ENCODE measurements at regions not wholly inside any gene's neighbourhood (a gene's known extent, or its start where the extent isn't known, plus 50 kb on each side); places are given as distances from the start of the nearest gene placed in this dataset.

DNA sequence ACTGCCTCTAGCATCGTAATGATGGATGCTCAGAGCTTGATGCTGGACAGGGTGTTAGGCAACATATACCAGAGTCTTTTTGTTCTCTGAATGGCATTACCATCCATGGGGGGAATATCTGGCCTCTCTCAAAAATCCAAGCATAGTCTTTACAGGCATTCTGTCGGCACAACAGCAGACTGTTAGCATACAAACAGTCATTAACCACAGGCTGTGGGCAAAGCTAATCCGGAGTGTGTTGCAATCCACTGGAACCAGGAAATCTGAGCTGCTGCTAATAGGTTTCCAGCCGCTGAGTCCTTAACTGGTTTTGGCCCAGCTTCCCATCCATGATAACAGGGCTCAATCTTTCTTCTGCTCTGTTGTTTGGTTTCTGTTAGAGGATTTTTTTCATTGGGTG is 371.9 kb downstream of the HS3ST3B1 start:
- intact Hi-C loops (cut with micrococcal nuclease) = no loop called here
- DNase-seq (ENCODE audit: low read depth, low spot score) (no peak), ATAC-seq (no peak)
- ChIA-PET CTCF (interaction anchor here (0.8 kb wide), 1 partner anchor 15 kb away, joined by 3 read pairs; no protein-coding TSS in a partner anchor), POLR2A (no interaction called here), RAD21 (ENCODE audit: low non-redundant PET in 1 of 2, low total read pairs in 2 of 2, uncharacterized antibody in 2 of 2, unreplicated experiment in 2 of 2) (no interaction called here)
- Histone ChIP-seq H3K79me2 (ENCODE audit: insufficient read depth, low read length) (no peaks in the 10 kb centered on the region), H3K9me3 (ENCODE audit: control insufficient read depth in 1 of 2, insufficient read depth in 1 of 2, low read depth in 1 of 2, low read length in 2 of 2) (peaks cover 0 to 4% of the 10 kb centered on the region in 2 experiments; a peak in 1 of 4 replicates), H2AFZ (ENCODE audit: low read depth, low read length, poor library complexity, severe bottlenecking) (no peak overlapping the region), H3K9ac (ENCODE audit: low read length) (no peak overlapping the region), H3K36me3 (ENCODE audit: control insufficient read depth in 1 of 2, insufficient read depth in 2 of 2, low read length in 2 of 2) (no peaks in the 10 kb centered on the region), H3K27me3 (ENCODE audit: insufficient read depth, low read length) (no peaks in the 10 kb centered on the region), H3K9me2 (ENCODE audit: insufficient read depth) (no peaks in the 10 kb centered on the region), H3K4me2 (ENCODE audit: low read length) (no peak overlapping the region), H3K4me1 (ENCODE audit: control insufficient read depth in 1 of 2, insufficient read depth in 2 of 2, low read length in 2 of 2) (no peaks in the 10 kb centered on the region), H4K20me1 (ENCODE audit: insufficient read depth) (no peaks in the 10 kb centered on the region), H3K27ac (ENCODE audit: low read depth, low read length) (no peak overlapping the region), H3K4me3 (replicated peaks in 1 of 2; ENCODE audit: low read depth in 1 of 2, low read length in 2 of 2) (no peak overlapping the region)
- TF ChIP-seq, protein P1, sequence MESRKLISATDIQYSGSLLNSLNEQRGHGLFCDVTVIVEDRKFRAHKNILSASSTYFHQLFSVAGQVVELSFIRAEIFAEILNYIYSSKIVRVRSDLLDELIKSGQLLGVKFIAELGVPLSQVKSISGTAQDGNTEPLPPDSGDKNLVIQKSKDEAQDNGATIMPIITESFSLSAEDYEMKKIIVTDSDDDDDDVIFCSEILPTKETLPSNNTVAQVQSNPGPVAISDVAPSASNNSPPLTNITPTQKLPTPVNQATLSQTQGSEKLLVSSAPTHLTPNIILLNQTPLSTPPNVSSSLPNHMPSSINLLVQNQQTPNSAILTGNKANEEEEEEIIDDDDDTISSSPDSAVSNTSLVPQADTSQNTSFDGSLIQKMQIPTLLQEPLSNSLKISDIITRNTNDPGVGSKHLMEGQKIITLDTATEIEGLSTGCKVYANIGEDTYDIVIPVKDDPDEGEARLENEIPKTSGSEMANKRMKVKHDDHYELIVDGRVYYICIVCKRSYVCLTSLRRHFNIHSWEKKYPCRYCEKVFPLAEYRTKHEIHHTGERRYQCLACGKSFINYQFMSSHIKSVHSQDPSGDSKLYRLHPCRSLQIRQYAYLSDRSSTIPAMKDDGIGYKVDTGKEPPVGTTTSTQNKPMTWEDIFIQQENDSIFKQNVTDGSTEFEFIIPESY (IDR thresholded peaks at IDR 0.05; ENCODE audit: extremely low read depth, insufficient replicate concordance, low read length) = no peak
- TF ChIP-seq TCF7L2 (IDR thresholded peaks at IDR 0.05; ENCODE audit: borderline replicate concordance, extremely low read depth, insufficient read depth, insufficient read length) = no peak
- TF ChIP-seq, protein P2, sequence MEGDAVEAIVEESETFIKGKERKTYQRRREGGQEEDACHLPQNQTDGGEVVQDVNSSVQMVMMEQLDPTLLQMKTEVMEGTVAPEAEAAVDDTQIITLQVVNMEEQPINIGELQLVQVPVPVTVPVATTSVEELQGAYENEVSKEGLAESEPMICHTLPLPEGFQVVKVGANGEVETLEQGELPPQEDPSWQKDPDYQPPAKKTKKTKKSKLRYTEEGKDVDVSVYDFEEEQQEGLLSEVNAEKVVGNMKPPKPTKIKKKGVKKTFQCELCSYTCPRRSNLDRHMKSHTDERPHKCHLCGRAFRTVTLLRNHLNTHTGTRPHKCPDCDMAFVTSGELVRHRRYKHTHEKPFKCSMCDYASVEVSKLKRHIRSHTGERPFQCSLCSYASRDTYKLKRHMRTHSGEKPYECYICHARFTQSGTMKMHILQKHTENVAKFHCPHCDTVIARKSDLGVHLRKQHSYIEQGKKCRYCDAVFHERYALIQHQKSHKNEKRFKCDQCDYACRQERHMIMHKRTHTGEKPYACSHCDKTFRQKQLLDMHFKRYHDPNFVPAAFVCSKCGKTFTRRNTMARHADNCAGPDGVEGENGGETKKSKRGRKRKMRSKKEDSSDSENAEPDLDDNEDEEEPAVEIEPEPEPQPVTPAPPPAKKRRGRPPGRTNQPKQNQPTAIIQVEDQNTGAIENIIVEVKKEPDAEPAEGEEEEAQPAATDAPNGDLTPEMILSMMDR (IDR thresholded peaks at IDR 0.05 in 2 of 3, conservative IDR thresholded peaks at IDR 0.05 in 1 of 3; ENCODE audit: borderline replicate concordance in 1 of 3, insufficient read depth in 1 of 3, low read depth in 2 of 3, low read length in 2 of 3) = no peak
- TF ChIP-seq, protein P3, sequence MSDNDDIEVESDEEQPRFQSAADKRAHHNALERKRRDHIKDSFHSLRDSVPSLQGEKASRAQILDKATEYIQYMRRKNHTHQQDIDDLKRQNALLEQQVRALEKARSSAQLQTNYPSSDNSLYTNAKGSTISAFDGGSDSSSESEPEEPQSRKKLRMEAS (IDR thresholded peaks at IDR 0.05) = no peak
- no peak for TF ChIP-seq RAD21 (IDR thresholded peaks at IDR 0.05; ENCODE audit: low read depth)
- no TSS peak for BruUV-seq (replicated peaks)
